KMS-11 (cell line): ENCODE measurements at regions not wholly inside any gene's neighbourhood (a gene's known extent, or its start where the extent isn't known, plus 50 kb on each side); places are given as distances from the start of the nearest gene placed in this dataset.

Experiments used
- H2AFZ ChIP-seq: fragments of 200-600 bp; sonication (generic); 2 replicates; pipeline ENCODE4 v1.6.1; 2016; ENCODE audit warnings: antibody characterized with exemption, mixed run types, low read depth
- H3K27ac ChIP-seq: fragments of 200-600 bp; sonication (generic); 2 replicates; pipeline ENCODE4 v1.6.1; 2016; ENCODE audit warnings: mild to moderate bottlenecking, mixed run types
- H3K27me3 ChIP-seq: fragments of 200-600 bp; sonication (generic); 2 replicates; pipeline ENCODE4 v1.6.1; 2017; ENCODE audit warnings: mild to moderate bottlenecking, low read depth, mixed run types, moderate library complexity; ENCODE audit not compliant: insufficient read depth
- H3K36me3 ChIP-seq: fragments of 200-600 bp; sonication (generic); 2 replicates; pipeline ENCODE4 v1.6.1; 2017; ENCODE audit warnings: mild to moderate bottlenecking, mixed run types; ENCODE audit not compliant: insufficient read depth
- H3K4me1 ChIP-seq: fragments of 200-600 bp; sonication (generic); 2 replicates; pipeline ENCODE4 v1.6.1; 2016; ENCODE audit warnings: mild to moderate bottlenecking, low read depth, mixed run types; ENCODE audit not compliant: poor library complexity, severe bottlenecking
- H3K4me2 ChIP-seq: fragments of 200-600 bp; sonication (generic); 2 replicates; pipeline ENCODE4 v1.7.0; 2016; ENCODE audit warnings: mild to moderate bottlenecking, mixed run types
- H3K4me3 ChIP-seq: fragments of 200-600 bp; sonication (generic); IDR thresholded peaks from 2 replicates; pipeline ENCODE4 v1.6.1; 2017; ENCODE audit warnings: low read depth, low read length, mixed read lengths; ENCODE audit not compliant: insufficient read depth
- H3K79me2 ChIP-seq: fragments of 200-600 bp; sonication (generic); 2 replicates; pipeline ENCODE4 v1.6.1; 2016; ENCODE audit warnings: low read depth, mixed run types; ENCODE audit not compliant: insufficient read depth
- H3K9ac ChIP-seq: fragments of 200-600 bp; sonication (generic); 2 replicates; pipeline ENCODE4 v1.6.1; 2016; ENCODE audit warnings: mild to moderate bottlenecking, mixed run types
- H4K20me1 ChIP-seq: fragments of 200-600 bp; sonication (generic); 2 replicates; pipeline ENCODE4 v1.6.1; 2016; ENCODE audit warnings: mild to moderate bottlenecking, mixed run types; ENCODE audit not compliant: insufficient read depth
- CTCF ChIP-seq: fragments of 200-600 bp; sonication (generic); conservative IDR thresholded peaks from 2 replicates; pipeline ENCODE4 v1.6.1; 2017; ENCODE audit warnings: low read depth, mild to moderate bottlenecking, antibody characterized with exemption, low read length, moderate library complexity, mixed read lengths

- Histone ChIP-seq H3K9ac (no peak overlapping the region), H3K4me1 (no peaks in the 10 kb centered on the region), H3K27me3 (no peaks in the 10 kb centered on the region), H3K36me3 (no peaks in the 10 kb centered on the region), H4K20me1 (no peaks in the 10 kb centered on the region), H3K27ac (no peak overlapping the region), H3K4me2 (no peak overlapping the region), H3K79me2 (no peaks in the 10 kb centered on the region), H2AFZ (no peak overlapping the region), H3K4me3 (no peak overlapping the region)
- no peak for TF ChIP-seq CTCF
These were observed 216.2 kb upstream of the HABP2 start for GRCh38 chr10:113336549-113337130.

- Histone ChIP-seq H3K4me3 (no peak overlapping the region), H3K27ac (no peak overlapping the region), H4K20me1 (no peaks in the 10 kb centered on the region), H3K4me2 (no peak overlapping the region), H2AFZ (no peak overlapping the region), H3K4me1 (no peaks in the 10 kb centered on the region), H3K79me2 (no peaks in the 10 kb centered on the region), H3K27me3 (no peaks in the 10 kb centered on the region), H3K9ac (no peak overlapping the region), H3K36me3 (no peaks in the 10 kb centered on the region)
- TF ChIP-seq CTCF = no peak
These were observed 215.7 kb upstream of the HABP2 start for GRCh38 chr10:113337142-113337541.

GRCh38 chr10:113339121-113339520, 213.7 kb upstream of the HABP2 start:
- H3K27me3 ChIP-seq = no peaks in the 10 kb centered on the region
- H4K20me1 ChIP-seq = no peaks in the 10 kb centered on the region
- no peaks in the 10 kb centered on the region for H3K79me2 ChIP-seq
- no peak for TF ChIP-seq CTCF
- no peak overlapping the region for H3K4me3 ChIP-seq
- no peak overlapping the region for H3K4me2 ChIP-seq
- H3K36me3 ChIP-seq = no peaks in the 10 kb centered on the region
- no peak overlapping the region for H3K27ac ChIP-seq
- no peak overlapping the region for H3K9ac ChIP-seq
- H2AFZ ChIP-seq = no peak overlapping the region
- H3K4me1 ChIP-seq = no peaks in the 10 kb centered on the region

GRCh38 chr10:113340282-113340681, 212.6 kb upstream of the HABP2 start:
- H3K79me2 ChIP-seq = no peaks in the 10 kb centered on the region
- no peak overlapping the region for H3K4me3 ChIP-seq
- H3K36me3 ChIP-seq = no peaks in the 10 kb centered on the region
- no peaks in the 10 kb centered on the region for H3K27me3 ChIP-seq
- H3K27ac ChIP-seq = no peak overlapping the region
- no peaks in the 10 kb centered on the region for H4K20me1 ChIP-seq
- H3K4me2 ChIP-seq = no peak overlapping the region
- H3K9ac ChIP-seq = no peak overlapping the region
- H3K4me1 ChIP-seq = no peaks in the 10 kb centered on the region
- H2AFZ ChIP-seq = no peak overlapping the region
- TF ChIP-seq CTCF = no peak
